Coronary artery (tissue), 2 donors: ENCODE measurements at regions not wholly inside any gene's neighbourhood (a gene's known extent, or its start where the extent isn't known, plus 50 kb on each side); places are given as distances from the start of the nearest gene placed in this dataset.
"Not testable (repeated sequence)": the region's sequence is repeated elsewhere in the genome, so short reads cannot be mapped to it uniquely, and the experiment has no call there.

ENCODE experiments used
- DNase-seq: peaks from one replicate; pipeline ENCODE4 v3.0.0-alpha.2; 2017; ENCODE audit warnings: low spot score
- H3K27ac ChIP-seq, 2 donors: fragments of 200-600 bp; sonication (generic); one replicate each; pipeline ENCODE4 v1.5.1; 2016 to 2019
- H3K4me3 ChIP-seq: fragments of 200-600 bp; sonication (generic); 2 replicates; pipeline ENCODE4 v1.5.1; 2016; ENCODE audit warnings: mild to moderate bottlenecking, moderate library complexity
- TF ChIP-seq, protein P1 (sequence below): fragments of 200-600 bp; sonication (generic); IDR thresholded peaks from one replicate; pipeline ENCODE4 v1.5.1; 2019; ENCODE audit warnings: antibody characterized with exemption

DNA sequence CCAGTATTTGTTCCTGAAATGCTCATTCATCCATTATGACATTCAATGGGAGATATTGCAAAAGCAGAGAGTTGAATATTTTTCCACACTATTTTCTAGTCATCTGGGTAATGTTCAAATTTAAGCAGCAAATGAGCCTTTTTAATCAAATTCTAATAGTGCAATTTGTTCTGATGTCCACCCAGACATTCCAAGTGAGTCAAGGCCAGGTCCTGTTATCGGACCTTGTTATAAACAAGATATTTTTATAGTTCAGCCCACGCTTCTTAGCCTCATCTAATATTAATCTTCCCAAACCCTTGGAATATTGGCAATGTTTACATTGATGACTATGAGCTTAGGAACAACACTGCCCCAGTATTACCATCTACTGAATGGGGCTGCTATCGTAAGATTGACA, 500.1 kb upstream of the PHF14 start:
- DNase-seq: no peak
- no peak overlapping the region for H3K27ac ChIP-seq
- H3K4me3 ChIP-seq: no peak overlapping the region
- TF ChIP-seq, protein P1, sequence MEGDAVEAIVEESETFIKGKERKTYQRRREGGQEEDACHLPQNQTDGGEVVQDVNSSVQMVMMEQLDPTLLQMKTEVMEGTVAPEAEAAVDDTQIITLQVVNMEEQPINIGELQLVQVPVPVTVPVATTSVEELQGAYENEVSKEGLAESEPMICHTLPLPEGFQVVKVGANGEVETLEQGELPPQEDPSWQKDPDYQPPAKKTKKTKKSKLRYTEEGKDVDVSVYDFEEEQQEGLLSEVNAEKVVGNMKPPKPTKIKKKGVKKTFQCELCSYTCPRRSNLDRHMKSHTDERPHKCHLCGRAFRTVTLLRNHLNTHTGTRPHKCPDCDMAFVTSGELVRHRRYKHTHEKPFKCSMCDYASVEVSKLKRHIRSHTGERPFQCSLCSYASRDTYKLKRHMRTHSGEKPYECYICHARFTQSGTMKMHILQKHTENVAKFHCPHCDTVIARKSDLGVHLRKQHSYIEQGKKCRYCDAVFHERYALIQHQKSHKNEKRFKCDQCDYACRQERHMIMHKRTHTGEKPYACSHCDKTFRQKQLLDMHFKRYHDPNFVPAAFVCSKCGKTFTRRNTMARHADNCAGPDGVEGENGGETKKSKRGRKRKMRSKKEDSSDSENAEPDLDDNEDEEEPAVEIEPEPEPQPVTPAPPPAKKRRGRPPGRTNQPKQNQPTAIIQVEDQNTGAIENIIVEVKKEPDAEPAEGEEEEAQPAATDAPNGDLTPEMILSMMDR: no peak

DNA sequence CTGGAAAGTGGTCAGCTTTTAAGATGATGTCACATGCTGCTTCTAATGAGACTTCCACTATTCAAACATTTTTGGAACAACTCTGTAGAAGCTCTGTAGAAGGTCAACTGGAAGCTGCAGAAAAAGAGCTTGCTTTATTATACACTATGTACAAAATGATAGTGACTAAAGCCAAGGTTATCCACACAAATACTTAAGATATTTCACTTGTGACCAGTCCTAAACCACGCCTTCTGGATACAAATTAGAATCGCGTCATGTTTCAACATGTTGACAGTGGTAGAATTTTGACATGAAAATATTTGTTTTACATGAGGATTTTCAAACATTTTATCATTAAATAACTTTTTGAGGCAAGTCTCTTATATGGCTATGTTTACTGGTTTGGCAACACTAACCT, 499.6 kb upstream of the PHF14 start:
- Histone ChIP-seq H3K27ac (no peak overlapping the region), H3K4me3 (no peak overlapping the region)
- TF ChIP-seq, protein P1: no peak
- DNase-seq: no peak

DNA sequence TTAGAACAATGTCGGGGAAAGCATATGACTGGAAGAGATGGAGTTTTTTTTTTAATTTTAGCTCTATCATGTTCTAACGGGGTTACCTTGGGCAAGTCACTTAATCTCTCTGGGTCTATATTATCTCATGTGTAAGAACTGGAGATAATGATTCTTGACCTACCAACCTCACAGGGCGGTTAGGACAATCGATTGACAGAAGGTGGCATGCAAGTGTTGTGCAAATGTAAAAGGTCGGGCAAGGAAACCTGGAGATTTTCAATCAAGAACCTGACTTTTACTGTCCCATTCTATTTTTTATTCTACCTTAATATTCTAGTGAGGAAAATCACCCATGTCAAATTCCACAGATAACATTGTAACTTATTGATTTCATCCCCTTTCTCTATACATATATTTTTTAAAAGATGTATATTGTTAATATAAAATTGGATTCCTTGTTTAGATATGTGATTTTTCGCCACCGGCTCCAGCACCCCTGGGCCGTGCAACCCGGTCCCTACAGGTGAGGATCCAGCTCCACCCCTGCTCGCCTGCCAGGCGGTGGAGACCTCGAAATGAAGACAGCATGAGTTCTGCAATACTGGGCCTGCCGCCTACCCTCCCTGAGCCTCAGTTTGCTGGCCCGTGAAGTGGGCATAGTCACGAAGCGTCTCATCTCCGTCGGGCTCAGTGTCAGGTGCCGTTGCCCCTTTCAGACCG, 497.6 kb upstream of the PHF14 start:
- Histone ChIP-seq H3K27ac (no peak overlapping the region), H3K4me3 (no peak overlapping the region)
- TF ChIP-seq, protein P1: no peak
- no peak for DNase-seq

DNA sequence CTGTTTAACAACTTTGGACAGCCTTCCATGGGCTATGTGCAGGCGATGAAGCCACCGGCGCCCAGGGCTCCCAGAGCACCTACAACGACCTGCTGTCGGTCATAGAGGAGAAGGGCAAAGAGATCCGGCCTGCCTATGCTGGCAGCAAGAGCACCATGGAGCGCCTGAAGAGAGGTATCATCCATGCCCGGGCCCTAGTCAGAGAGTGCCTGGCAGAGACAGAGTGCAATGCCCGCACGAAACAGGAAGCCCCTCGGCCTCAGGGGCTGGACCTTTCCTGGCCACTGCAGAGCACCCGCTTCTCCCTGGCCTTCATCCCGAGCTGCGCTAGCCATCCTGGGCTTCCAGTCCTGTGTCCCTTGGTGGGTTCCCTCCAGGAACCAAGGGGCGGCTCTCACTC, 497.0 kb upstream of the PHF14 start:
- Histone ChIP-seq H3K27ac (no peak overlapping the region), H3K4me3 (no peak overlapping the region)
- TF ChIP-seq, protein P1: no peak
- no peak for DNase-seq

DNA sequence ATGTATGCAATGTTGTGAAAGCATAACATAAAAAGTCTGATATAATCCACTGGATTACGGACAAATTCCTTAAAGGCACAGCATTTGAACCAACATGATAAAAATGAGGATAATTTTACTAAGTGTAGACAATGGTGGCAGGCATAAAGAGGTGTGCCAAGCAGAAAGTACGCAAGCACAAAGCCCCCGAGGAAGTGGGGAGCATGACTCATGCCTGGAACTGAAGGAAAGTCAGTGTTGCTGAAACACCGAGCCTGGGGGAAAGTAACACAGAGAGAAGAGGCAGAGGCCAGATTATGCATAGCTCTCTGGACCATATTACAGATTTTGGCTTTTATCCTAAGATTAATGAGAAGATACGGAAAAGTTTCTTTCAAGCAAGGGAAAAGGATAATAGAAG, 490.0 kb upstream of the PHF14 start:
- Histone ChIP-seq H3K4me3 (no peak overlapping the region), H3K27ac (no peak overlapping the region)
- no peak for DNase-seq
- TF ChIP-seq, protein P1: no peak

DNA sequence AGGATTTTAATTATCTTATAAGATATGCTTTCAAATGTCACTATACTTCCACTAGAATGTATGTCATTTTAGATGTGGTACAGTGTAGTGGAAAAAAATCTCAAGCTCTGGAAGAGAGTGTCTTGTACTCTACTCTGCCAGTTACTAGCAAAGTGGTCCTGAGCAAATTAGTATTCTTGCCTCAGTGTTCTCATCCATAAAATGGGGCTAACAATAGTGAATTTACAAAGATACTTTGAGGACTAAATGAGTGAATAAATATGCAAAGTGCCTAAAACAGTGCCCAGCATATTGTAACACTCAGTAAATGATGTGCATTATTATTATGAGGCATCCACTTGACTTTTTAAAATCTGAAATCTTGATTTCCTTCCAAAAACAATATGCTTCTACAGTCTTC, 488.9 kb upstream of the PHF14 start:
- DNase-seq: no peak
- H3K4me3 ChIP-seq: no peak overlapping the region
- TF ChIP-seq, protein P1: no peak

DNA sequence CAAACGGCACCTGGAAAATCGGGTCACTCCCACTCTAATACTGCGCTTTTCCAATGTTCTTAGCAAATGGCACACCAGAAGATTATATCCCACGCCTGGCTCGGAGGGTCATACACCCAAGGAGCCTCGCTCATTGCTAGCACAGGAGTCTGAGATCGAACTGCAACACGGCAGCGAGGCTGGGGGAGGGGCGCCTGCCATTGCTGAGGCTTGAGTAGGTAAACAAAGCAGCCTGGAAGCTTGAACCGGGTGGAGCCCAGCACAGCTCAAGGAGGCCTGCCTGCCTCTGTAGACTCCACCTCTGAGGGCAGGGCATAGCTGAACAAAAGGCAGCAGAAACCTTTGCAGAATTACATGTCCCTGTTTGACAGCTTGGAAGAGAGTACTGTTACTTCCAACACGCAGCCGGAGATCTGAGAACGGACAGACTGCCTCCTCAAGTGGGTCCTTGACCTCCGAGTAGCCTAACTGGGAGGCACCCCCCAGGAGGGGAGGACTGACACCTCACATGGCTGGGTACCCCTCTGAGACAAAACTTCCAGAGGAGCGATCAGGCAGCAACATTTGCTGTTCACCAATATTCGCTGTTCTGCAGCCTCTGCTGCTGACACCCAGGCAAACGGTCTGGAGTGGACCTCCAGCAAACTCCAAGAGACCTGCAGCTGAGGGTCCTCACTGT, 472.3 kb upstream of the PHF14 start:
- not testable (repeated sequence) for DNase-seq, H3K27ac ChIP-seq, H3K4me3 ChIP-seq

More for the DNA sequence above, 488.9 kb upstream of the PHF14 start:
- H3K27ac ChIP-seq: no peak overlapping the region
